GM19324 (cell line): ENCODE measurements at regions not wholly inside any gene's neighbourhood (a gene's known extent, or its start where the extent isn't known, plus 50 kb on each side); places are given as distances from the start of the nearest gene placed in this dataset.
"Not testable (repeated sequence)": the region's sequence is repeated elsewhere in the genome, so short reads cannot be mapped to it uniquely, and the experiment has no call there.

Experiments used
- ATAC-seq: cut with Tn5 transposase; IDR thresholded peaks from one replicate; pipeline ENCODE4 v1.9.1; 2021; ENCODE audit warnings: mild to moderate bottlenecking, moderate library complexity; ENCODE audit not compliant: unreplicated experiment, low FRiP score

DNA sequence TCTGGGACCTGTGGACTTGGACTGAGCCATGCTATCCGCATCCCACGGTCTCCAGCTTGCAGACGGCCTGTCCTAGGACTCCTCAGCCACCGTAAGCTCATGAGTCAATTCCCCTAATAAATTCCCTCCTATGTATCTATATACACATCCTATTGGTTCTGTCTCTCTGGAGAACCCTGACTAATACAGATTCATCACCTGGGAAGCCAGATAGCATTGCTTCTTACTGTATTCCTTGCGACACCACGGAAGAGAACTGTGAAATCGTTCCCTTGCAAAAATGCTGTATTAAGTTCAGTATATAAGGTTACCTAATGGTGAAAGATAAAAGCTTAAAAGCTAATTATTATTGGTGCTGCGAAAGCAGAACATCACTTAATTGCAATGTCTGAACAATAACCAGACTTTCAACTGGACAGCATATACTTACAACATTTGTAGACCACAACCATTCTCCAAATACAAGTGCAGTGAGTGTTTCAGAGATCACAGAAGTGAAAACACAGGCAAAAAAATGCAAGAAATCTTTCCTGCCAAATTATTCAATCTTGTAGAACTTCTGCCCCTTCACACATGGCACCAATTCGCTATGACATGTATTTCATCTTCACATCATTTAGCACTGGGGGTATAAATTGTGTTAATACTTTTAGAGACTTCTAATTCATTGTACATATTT lies 352.9 kb downstream of the TXNL1 start:
- ATAC-seq = no peak

- no peak for ATAC-seq
Observed at GRCh38 chr18:56284319-56284718, 354.1 kb downstream of the TXNL1 start.

DNA sequence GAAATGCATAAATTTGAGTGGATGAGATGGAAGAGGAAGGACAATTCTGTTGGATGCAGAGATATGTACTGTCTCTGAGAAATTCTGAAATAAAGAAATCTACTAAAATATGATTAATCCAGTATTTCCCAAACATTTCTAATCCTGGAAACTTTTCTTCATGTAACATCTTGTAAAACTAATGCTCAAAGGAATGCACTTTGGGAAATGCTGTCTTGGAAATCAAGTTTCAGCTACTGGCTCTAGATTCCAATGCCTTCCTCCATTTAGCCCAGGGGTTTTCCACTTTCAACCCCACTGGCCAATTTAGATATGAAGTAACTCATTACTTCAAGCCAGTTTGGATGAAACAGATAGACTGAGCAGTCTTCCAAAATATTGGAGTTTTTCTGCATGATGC lies 355.1 kb downstream of the TXNL1 start:
- no peak for ATAC-seq

DNA sequence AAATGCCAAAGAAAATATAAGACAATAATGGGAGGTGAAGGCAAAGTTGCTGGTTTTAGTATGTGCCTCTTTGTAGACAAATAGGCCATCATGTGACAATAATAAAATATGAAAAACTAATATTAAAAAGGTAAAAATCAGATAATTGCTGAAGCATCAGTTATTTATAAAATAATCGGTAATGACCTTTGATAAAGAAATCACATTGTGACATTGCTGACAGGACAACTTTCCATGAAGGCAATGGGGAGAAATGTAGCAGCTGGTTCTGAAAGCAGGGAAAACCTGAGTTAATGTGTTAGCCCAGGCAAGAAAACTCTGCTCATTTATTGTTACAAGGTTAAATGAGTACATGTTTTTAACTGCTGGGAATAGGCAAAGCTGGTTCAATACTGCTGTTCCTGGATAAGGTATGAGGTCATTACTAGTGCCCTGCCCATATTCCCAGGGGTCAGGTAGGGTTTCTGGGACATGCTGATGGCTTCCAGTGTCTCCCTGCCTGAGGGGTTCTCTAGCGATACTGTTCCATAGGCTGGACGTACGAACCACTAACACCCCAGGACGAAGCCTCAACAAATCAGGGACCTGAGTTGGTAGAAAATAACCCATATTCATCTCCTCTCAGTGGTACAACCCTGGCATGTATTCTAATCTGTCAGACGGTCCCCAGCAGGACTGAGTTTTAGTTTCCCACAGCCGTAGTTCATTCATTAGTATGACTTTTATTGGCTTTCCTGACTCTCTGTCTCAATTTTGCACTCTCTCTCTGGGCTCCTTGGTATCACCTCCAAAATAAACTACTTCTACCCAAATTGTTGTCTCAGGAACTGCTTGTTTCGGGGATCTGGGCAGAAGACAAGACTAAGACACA lies 355.9 kb downstream of the TXNL1 start:
- no peak for ATAC-seq

GRCh38 chr18:56279816-56280215 lies 358.6 kb downstream of the TXNL1 start:
- not testable (repeated sequence) for ATAC-seq

GRCh38 chr18:56278421-56279003 lies 359.9 kb downstream of the TXNL1 start:
- no peak for ATAC-seq

GRCh38 chr18:56276466-56276865 lies 361.9 kb downstream of the TXNL1 start:
- no peak for ATAC-seq

- no peak for ATAC-seq
Observed at GRCh38 chr18:56273541-56274219, 364.7 kb downstream of the TXNL1 start.

- ATAC-seq = no peak
Observed at GRCh38 chr18:56270671-56271250, 367.6 kb downstream of the TXNL1 start.

GRCh38 chr18:56269958-56270357 lies 368.4 kb downstream of the TXNL1 start:
- no peak for ATAC-seq

DNA sequence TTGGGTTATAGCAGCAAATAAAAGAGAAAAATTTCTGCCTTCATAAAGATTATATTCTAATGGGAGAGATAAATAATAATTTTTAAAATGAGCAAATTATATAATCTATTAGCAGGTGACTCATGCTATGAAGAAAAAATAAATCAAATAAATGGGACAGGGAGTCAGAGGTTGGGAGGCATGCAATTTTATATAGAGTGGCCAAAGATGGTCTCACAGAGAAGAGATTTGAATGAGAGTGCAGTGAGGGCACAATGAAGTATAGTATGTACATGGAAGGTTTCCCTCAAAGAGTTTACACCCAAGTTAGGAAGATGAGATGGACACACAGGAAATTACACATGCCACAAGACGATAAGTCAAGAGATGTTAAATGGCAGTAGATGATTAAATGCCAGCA lies 369.4 kb downstream of the TXNL1 start:
- no peak for ATAC-seq

- peak; percentile 80 for ATAC-seq
Observed at GRCh38 chr18:56267334-56267733, 371.1 kb downstream of the TXNL1 start.

DNA sequence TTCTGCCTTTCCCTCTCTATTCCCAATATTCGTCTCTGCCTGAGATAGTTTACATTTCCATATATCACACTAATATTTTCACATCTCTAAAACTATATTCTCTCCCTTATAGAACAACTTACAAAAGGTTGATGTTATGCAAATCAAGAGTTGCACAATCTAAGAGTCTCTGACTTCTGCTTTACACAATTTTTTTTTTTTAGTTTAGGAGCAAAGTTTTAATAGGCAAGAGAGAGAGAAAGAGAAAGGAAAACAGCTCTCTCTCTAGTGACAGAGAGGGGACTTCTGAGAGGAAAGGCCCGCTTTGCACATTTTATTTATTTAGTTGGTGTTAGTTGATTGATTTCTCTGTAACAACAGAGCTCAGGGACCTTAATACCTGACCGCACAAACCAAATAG lies 380.2 kb downstream of the TXNL1 start:
- peak; percentile 64 for ATAC-seq

- ATAC-seq = peak; percentile 82
Observed at GRCh38 chr18:56257205-56257604, 381.2 kb downstream of the TXNL1 start.

- ATAC-seq = no peak
Observed at GRCh38 chr18:56256659-56257058, 381.7 kb downstream of the TXNL1 start.

GRCh38 chr18:56255381-56255780 lies 383.0 kb downstream of the TXNL1 start:
- ATAC-seq = no peak

DNA sequence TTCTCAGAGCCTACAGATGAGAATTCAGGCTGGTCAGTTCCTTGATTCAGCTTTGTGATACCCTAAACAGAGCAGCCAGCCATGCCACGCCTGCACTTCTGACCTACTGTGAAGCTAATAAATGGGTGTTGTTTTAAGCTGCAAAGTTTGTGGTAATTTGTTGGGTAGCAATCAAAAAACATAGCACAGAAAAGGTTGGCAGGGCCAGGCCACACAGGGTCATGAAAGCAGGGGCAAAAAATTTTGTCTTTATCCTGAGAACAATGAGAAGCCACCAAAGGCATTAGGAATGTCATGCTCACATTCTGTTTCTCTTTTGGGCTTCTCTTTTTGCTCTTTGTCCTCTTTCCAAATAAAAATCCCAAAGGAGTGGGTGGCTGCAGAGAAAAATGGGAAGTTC lies 385.9 kb downstream of the TXNL1 start:
- no peak for ATAC-seq

DNA sequence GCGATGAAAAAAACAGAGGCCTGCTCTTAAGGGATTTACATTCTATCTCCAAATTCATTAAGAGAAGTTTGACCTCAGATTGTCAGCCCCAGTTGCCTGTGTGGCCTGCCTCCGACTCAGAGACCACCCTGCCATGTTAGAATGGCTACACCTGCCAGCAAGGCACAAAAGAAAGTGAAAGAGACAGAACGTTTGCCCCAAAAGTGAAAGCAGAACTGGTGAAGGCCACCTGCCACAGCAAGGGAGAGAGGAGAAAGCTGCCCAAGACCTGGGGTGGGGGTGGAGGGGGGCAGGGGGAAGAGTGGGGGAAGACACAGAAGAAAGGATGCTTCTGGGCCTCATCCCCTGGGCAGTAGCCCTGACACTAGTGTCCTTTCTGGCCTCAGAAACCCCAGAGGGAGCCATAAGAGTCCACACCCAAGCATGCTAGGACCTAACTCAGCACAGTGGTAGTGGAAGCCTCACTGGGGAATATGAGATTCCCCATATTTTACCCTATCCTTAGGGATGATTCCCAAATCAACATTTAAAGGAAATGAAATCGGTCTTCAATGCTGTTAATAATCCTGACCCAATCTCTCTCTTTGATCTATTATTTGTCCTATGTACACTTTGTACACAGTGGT lies 389.7 kb downstream of the TXNL1 start:
- peak; percentile 98 for ATAC-seq

DNA sequence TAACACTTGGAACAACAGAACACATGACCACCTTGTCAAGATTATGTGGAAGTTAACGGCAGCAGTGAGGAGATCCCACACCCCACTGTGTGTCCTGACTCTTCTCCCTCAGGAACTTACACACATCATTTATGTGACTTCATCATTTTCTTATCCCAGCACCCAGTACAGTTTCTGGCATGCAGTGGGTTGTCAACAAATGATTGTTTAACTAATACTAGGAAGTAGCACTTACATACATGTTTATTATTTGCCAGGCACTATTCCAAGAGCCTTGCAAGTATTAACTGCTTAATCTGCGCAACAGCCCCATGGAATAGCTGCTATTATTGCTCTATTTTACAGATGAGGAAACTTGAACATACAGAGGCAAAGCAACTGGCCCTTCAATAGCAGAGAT lies 391.5 kb downstream of the TXNL1 start:
- ATAC-seq = no peak

GRCh38 chr18:56245866-56246580 lies 392.4 kb downstream of the TXNL1 start:
- ATAC-seq = no peak
